Stimulated activated CD4-positive, alpha-beta T cell treated with anti-CD3 and anti-CD28 coated beads, TNF-alpha, amount 100 ng/mL, for 4 hours (primary cell): ENCODE measurements at regions not wholly inside any gene's neighbourhood (a gene's known extent, or its start where the extent isn't known, plus 50 kb on each side); places are given as distances from the start of the nearest gene placed in this dataset.
"Not testable (repeated sequence)": the region's sequence is repeated elsewhere in the genome, so short reads cannot be mapped to it uniquely, and the experiment has no call there.

Experiments used
- DNase-seq, 3 experiments: peaks; one replicate each; pipeline ENCODE4 v3.0.0-alpha.2; 2020; ENCODE audit warnings: low read depth in 3 of 3

- DNase-seq: not testable (repeated sequence)
These were observed 162.8 kb upstream of the GJE1 start for GRCh38 chr6:141969768-141970415.

- DNase-seq: no peak
These were observed 163.5 kb upstream of the GJE1 start for GRCh38 chr6:141969201-141969600.

GRCh38 chr6:141968632-141969031 is 164.1 kb upstream of the GJE1 start:
- DNase-seq: no peak

GRCh38 chr6:141965016-141965545 is 167.6 kb upstream of the GJE1 start:
- DNase-seq: no peak

GRCh38 chr6:141963543-141964295 is 169.0 kb upstream of the GJE1 start:
- DNase-seq: no peak

- DNase-seq: no peak
These were observed 175.5 kb upstream of the GJE1 start for GRCh38 chr6:141957271-141957670.

- no peak for DNase-seq
These were observed 175.9 kb upstream of the GJE1 start for GRCh38 chr6:141956868-141957267.

- DNase-seq: no peak
These were observed 176.5 kb upstream of the GJE1 start for GRCh38 chr6:141956046-141956761.

- no peak for DNase-seq
These were observed 179.7 kb upstream of the GJE1 start for GRCh38 chr6:141953072-141953471.

GRCh38 chr6:141946502-141946901 is 186.2 kb upstream of the GJE1 start:
- DNase-seq: no peak

- no peak for DNase-seq
These were observed 194.1 kb upstream of the GJE1 start for GRCh38 chr6:141938664-141939063.

GRCh38 chr6:141932685-141933084 is 200.0 kb upstream of the GJE1 start:
- no peak for DNase-seq

- DNase-seq: not testable (repeated sequence)
These were observed 206.4 kb upstream of the GJE1 start for GRCh38 chr6:141926200-141926900.

GRCh38 chr6:141925001-141925400 is 207.7 kb upstream of the GJE1 start:
- no peak for DNase-seq

GRCh38 chr6:141922898-141923297 is 209.8 kb upstream of the GJE1 start:
- no peak for DNase-seq

- DNase-seq: not testable (repeated sequence)
These were observed 215.8 kb upstream of the GJE1 start for GRCh38 chr6:141916682-141917505.

GRCh38 chr6:141914646-141915045 is 218.1 kb upstream of the GJE1 start:
- DNase-seq: no peak

GRCh38 chr6:141906569-141907080 is 226.1 kb upstream of the GJE1 start:
- DNase-seq: no peak

- DNase-seq: no peak
These were observed 242.1 kb upstream of the GJE1 start for GRCh38 chr6:141890661-141891060.

GRCh38 chr6:141884850-141885249 is 247.9 kb upstream of the GJE1 start:
- no peak for DNase-seq

- DNase-seq: no peak
These were observed 254.0 kb upstream of the GJE1 start for GRCh38 chr6:141878686-141879085.
